ENCODE measurements at regions not wholly inside any gene's neighbourhood (a gene's known extent, or its start where the extent isn't known, plus 50 kb on each side); places are given as distances from the start of the nearest gene placed in this dataset.

GRCh38 chr5:12920527-12920926, 1016.3 kb upstream of the CTNND2 start:
- H3K9me3 ChIP-seq = no peaks in the 10 kb centered on the region
- no peak overlapping the region for H3K27ac ChIP-seq (replicated peaks in 1 of 4)
- H3K4me1 ChIP-seq = no peaks in the 10 kb centered on the region
- intact Hi-C loops (cut with DNase I) = no loop called here
- no peaks in the 10 kb centered on the region for H3K36me3 ChIP-seq
- WGBS = 52% methylated on average over 2 of the region's 2 CpGs
- DNase-seq (ENCODE audit: extremely low spot score) = no peak
- H3K27me3 ChIP-seq = no peaks in the 10 kb centered on the region
- TF ChIP-seq EP300 (IDR thresholded peaks at IDR 0.05) (no peak), POLR2AphosphoS5 (IDR thresholded peaks at IDR 0.05) (no peak), CTCF (IDR thresholded peaks at IDR 0.05) (no peak), POLR2A (IDR thresholded peaks at IDR 0.05; ENCODE audit: low read depth) (no peak)
- H3K4me3 ChIP-seq = no peak overlapping the region

DNA sequence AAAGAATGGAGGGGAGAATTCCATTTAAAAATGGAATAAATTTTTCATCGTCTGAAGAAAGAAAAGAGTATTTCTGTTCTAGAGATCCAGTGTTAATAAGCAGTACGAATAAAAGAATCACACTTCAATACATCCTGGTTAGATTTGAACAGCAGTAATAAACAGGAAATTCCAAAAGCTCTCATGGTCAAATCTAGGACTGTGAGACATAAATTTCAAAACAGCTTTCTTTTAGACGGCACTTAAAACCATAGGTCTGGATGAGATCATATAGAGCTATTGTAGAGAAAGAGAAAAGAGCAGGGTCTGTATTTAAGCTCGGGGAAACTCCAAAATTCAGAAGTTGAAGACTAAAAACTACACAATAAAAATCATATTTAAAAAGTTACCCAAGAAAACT, 1006.9 kb upstream of the CTNND2 start:
- no peak overlapping the region for H3K4me3 ChIP-seq
- no peaks in the 10 kb centered on the region for H3K36me3 ChIP-seq
- no peaks in the 10 kb centered on the region for H3K9me3 ChIP-seq
- H3K4me1 ChIP-seq = no peaks in the 10 kb centered on the region
- intact Hi-C loops (cut with DNase I) = no loop called here
- no peak for DNase-seq (ENCODE audit: extremely low spot score)
- no peak for TF ChIP-seq POLR2A (IDR thresholded peaks at IDR 0.05; ENCODE audit: low read depth)
- no peak for TF ChIP-seq CTCF (IDR thresholded peaks at IDR 0.05)
- TF ChIP-seq POLR2AphosphoS5 (IDR thresholded peaks at IDR 0.05) = no peak
- no peak for TF ChIP-seq EP300 (IDR thresholded peaks at IDR 0.05)
- H3K27ac ChIP-seq (replicated peaks in 1 of 4) = no peak overlapping the region
- H3K27me3 ChIP-seq = no peaks in the 10 kb centered on the region
- 17% methylated on average over 4 of the region's 4 CpGs for WGBS

- WGBS = 34% methylated on average over 3 of the region's 3 CpGs
- H3K27me3 ChIP-seq = no peaks in the 10 kb centered on the region
- intact Hi-C loops (cut with DNase I) = no loop called here
- no peak for TF ChIP-seq CTCF (IDR thresholded peaks at IDR 0.05)
- no peak for TF ChIP-seq EP300 (IDR thresholded peaks at IDR 0.05)
- no peak for TF ChIP-seq POLR2AphosphoS5 (IDR thresholded peaks at IDR 0.05)
- H3K36me3 ChIP-seq = no peaks in the 10 kb centered on the region
- H3K27ac ChIP-seq (replicated peaks in 1 of 4) = no peak overlapping the region
- H3K9me3 ChIP-seq = no peaks in the 10 kb centered on the region
- DNase-seq (ENCODE audit: extremely low spot score) = no peak
- H3K4me3 ChIP-seq = no peak overlapping the region
- no peaks in the 10 kb centered on the region for H3K4me1 ChIP-seq
Measured at GRCh38 chr5:12910641-12911040, 1006.4 kb upstream of the CTNND2 start.

DNA sequence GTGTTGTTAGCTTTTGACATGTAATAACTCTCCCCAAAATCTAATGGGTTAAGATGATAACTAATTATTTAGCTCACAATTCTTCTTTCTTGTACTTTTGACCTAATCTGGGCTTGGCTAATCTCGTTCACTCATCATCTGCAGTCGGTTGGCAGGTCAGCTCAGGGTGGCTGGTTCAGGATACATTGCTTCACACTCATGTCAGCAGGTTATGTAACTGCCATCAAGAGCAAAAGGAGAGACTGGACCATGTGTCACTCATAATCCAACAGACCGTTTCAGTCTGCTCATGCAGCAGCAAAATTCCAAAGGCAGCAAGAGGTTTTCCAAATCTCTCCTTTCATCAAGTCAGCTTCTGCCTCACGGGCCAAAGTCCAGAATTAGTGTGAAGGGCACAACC, 998.4 kb upstream of the CTNND2 start:
- Histone ChIP-seq H3K27ac (replicated peaks in 1 of 4) (no peak overlapping the region), H3K27me3 (no peaks in the 10 kb centered on the region), H3K9me3 (no peaks in the 10 kb centered on the region), H3K4me1 (no peaks in the 10 kb centered on the region), H3K4me3 (no peak overlapping the region), H3K36me3 (no peaks in the 10 kb centered on the region)
- no peak for DNase-seq (ENCODE audit: extremely low spot score)
- TF ChIP-seq CTCF (IDR thresholded peaks at IDR 0.05) = no peak
- no peak for TF ChIP-seq POLR2A (IDR thresholded peaks at IDR 0.05; ENCODE audit: low read depth)
- no peak for TF ChIP-seq POLR2AphosphoS5 (IDR thresholded peaks at IDR 0.05)
- TF ChIP-seq EP300 (IDR thresholded peaks at IDR 0.05) = no peak
- intact Hi-C loops (cut with DNase I) = no loop called here
- 54% methylated on average over 4 of the region's 4 CpGs for WGBS

- intact Hi-C loops (cut with DNase I) = no loop called here
- no peaks in the 10 kb centered on the region for H3K27me3 ChIP-seq
- H3K36me3 ChIP-seq = no peaks in the 10 kb centered on the region
- no peak overlapping the region for H3K4me3 ChIP-seq
- H3K27ac ChIP-seq (replicated peaks in 1 of 4) = no peak overlapping the region
- no peak for DNase-seq (ENCODE audit: extremely low spot score)
- 48% methylated on average over 1 of the region's 1 CpG for WGBS
- no peak for TF ChIP-seq POLR2AphosphoS5 (IDR thresholded peaks at IDR 0.05)
- TF ChIP-seq EP300 (IDR thresholded peaks at IDR 0.05) = no peak
- TF ChIP-seq CTCF (IDR thresholded peaks at IDR 0.05) = no peak
- TF ChIP-seq POLR2A (IDR thresholded peaks at IDR 0.05; ENCODE audit: low read depth) = no peak
- H3K9me3 ChIP-seq = no peaks in the 10 kb centered on the region
- H3K4me1 ChIP-seq = no peaks in the 10 kb centered on the region
Measured at GRCh38 chr5:12901696-12902095, 997.5 kb upstream of the CTNND2 start.

Data from esophagus muscularis mucosa (tissue), 4 donors.